Suprapubic skin (tissue), 4 donors: ENCODE measurements at regions not wholly inside any gene's neighbourhood (a gene's known extent, or its start where the extent isn't known, plus 50 kb on each side); places are given as distances from the start of the nearest gene placed in this dataset.

Experiments
- DNase-seq, 2 donors: peaks; one replicate each; pipeline ENCODE4 v3.0.0-alpha.2; 2019; ENCODE audit warnings: low spot score in 2 of 2
- H3K27ac ChIP-seq: fragments of 200-600 bp; sonication (generic); one replicate; pipeline ENCODE4 v1.5.1; 2019
- H3K27me3 ChIP-seq: fragments of 200-600 bp; sonication (generic); one replicate; pipeline ENCODE4 v1.5.1; 2019
- H3K36me3 ChIP-seq: fragments of 200-600 bp; sonication (generic); one replicate; pipeline ENCODE4 v1.5.1; 2019
- H3K4me1 ChIP-seq: fragments of 200-600 bp; sonication (generic); one replicate; pipeline ENCODE4 v1.5.1; 2019
- H3K4me3 ChIP-seq: fragments of 200-600 bp; sonication (generic); one replicate; pipeline ENCODE4 v1.5.1; 2019; ENCODE audit warnings: mild to moderate bottlenecking
- H3K9me3 ChIP-seq: fragments of 200-600 bp; sonication (generic); one replicate; pipeline ENCODE4 v1.5.1; 2019
- EP300 ChIP-seq: sonication (generic); formaldehyde crosslinking; IDR thresholded peaks from one replicate; pipeline ENCODE4 v1.6.1; 2017; ENCODE audit warnings: antibody characterized with exemption
- POLR2A ChIP-seq, 2 donors: fragments of 450-650 bp; IDR thresholded peaks; one replicate each; pipeline ENCODE4 v1.6.1; 2017; ENCODE audit warnings: antibody characterized with exemption in 2 of 2, mild to moderate bottlenecking in 2 of 2, moderate library complexity in 2 of 2
- POLR2AphosphoS5 ChIP-seq, 3 donors: sonication (generic); formaldehyde crosslinking; IDR thresholded peaks; one replicate each; pipeline ENCODE4 v1.6.1; 2017; ENCODE audit warnings: antibody characterized with exemption in 3 of 3
- WGBS: methylation state at CpG from one replicate; pipeline ENCODE4 v1.1.5; 2018; 5-methylcytosine and 5-hydroxymethylcytosine counted together
- TF ChIP-seq, protein P1 (sequence below), 2 donors: fragments of 200-600 bp in 1 of 2; fragments of 450-650 bp in 1 of 2; sonication (generic) in 1 of 2; IDR thresholded peaks; one replicate each; pipeline ENCODE4 v1.5.1; 2016 to 2019; ENCODE audit warnings: antibody characterized with exemption in 2 of 2, mild to moderate bottlenecking in 1 of 2, moderate library complexity in 1 of 2

DNA sequence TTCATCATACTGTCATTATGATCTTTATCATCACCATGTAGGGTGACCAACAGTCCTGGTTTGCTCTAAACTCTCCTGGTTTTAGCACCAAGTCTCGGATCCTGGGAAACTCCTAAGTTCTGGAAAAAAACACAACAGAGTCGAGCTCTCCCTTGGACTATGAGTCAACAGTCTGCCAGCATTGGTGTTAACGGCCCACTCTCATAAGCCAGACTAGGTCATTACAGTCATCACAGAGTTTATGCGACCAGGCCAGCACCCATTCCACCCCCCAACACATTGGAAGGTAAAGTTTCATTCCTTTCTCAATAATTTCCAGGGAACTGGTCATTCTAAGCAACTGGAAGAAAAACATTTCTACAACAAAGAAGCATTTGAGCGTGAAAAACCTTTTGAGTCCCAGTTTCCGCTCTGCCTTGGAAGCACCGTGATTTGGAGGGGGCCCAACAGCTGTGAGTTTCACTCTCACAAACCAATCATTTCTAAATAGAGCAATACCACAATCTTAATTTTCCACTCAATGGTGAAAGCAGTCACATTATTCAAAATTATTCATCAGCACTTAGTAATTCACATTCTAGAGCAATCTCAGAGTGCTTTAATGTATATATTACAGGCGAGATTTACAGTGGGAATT is 445.0 kb downstream of the CDH26 start:
- Histone ChIP-seq H3K36me3 (no peaks in the 10 kb centered on the region), H3K9me3 (no peaks in the 10 kb centered on the region), H3K27me3 (no peaks in the 10 kb centered on the region), H3K27ac (no peak overlapping the region), H3K4me3 (no peak overlapping the region), H3K4me1 (no peaks in the 10 kb centered on the region)
- 78% methylated on average over 8 of the region's 8 CpGs for WGBS
- TF ChIP-seq POLR2AphosphoS5 (IDR thresholded peaks at IDR 0.05) (no peak), EP300 (no peak), POLR2A (IDR thresholded peaks at IDR 0.05) (no peak)
- TF ChIP-seq, protein P1, sequence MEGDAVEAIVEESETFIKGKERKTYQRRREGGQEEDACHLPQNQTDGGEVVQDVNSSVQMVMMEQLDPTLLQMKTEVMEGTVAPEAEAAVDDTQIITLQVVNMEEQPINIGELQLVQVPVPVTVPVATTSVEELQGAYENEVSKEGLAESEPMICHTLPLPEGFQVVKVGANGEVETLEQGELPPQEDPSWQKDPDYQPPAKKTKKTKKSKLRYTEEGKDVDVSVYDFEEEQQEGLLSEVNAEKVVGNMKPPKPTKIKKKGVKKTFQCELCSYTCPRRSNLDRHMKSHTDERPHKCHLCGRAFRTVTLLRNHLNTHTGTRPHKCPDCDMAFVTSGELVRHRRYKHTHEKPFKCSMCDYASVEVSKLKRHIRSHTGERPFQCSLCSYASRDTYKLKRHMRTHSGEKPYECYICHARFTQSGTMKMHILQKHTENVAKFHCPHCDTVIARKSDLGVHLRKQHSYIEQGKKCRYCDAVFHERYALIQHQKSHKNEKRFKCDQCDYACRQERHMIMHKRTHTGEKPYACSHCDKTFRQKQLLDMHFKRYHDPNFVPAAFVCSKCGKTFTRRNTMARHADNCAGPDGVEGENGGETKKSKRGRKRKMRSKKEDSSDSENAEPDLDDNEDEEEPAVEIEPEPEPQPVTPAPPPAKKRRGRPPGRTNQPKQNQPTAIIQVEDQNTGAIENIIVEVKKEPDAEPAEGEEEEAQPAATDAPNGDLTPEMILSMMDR (IDR thresholded peaks at IDR 0.05), result no peak
- no peak for DNase-seq

- TF ChIP-seq, protein P1 (IDR thresholded peaks at IDR 0.05), result no peak
- TF ChIP-seq POLR2AphosphoS5 (IDR thresholded peaks at IDR 0.05) (no peak), POLR2A (IDR thresholded peaks at IDR 0.05) (no peak), EP300 (no peak)
- no peak overlapping the region for H3K27ac ChIP-seq
- H3K9me3 ChIP-seq, result no peaks in the 10 kb centered on the region
- H3K27me3 ChIP-seq, result no peaks in the 10 kb centered on the region
- 81% methylated on average over 10 of the region's 10 CpGs for WGBS
- no peaks in the 10 kb centered on the region for H3K4me1 ChIP-seq
- peak in 1 of 2 donors; percentile 44 for DNase-seq
- no peaks in the 10 kb centered on the region for H3K36me3 ChIP-seq
- H3K4me3 ChIP-seq, result no peak overlapping the region
Observed at GRCh38 chr20:60407011-60407771, 449.0 kb downstream of the CDH26 start.

DNA sequence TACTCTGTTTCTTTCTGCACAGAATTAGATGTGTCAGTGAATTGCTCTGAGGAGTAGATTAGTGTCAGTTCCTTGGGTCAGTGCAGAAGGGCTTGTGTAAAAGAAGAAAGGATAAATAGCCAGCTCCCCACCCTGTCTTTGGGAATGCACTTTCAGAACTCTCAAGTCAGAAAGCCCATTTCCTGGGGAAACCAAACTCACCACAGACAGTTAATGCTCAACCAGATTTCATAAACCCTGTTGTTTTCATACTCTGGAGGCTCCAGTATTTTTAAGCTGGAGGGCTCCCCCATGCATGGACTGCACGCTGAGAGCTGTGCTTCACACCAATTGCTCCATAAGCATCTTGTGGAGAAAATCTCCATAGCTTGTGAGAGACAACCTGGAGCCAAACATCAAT is 449.7 kb downstream of the CDH26 start:
- no peak overlapping the region for H3K27ac ChIP-seq
- no peak for TF ChIP-seq POLR2A (IDR thresholded peaks at IDR 0.05)
- no peak for TF ChIP-seq POLR2AphosphoS5 (IDR thresholded peaks at IDR 0.05)
- TF ChIP-seq EP300, result no peak
- TF ChIP-seq, protein P1 (IDR thresholded peaks at IDR 0.05), result no peak
- DNase-seq, result no peak
- H3K4me1 ChIP-seq, result no peaks in the 10 kb centered on the region
- H3K4me3 ChIP-seq, result no peak overlapping the region
- no peaks in the 10 kb centered on the region for H3K27me3 ChIP-seq
- no peaks in the 10 kb centered on the region for H3K36me3 ChIP-seq
- no peaks in the 10 kb centered on the region for H3K9me3 ChIP-seq
- WGBS, result 78% methylated on average over 1 of the region's 1 CpG

- Histone ChIP-seq H3K36me3 (no peaks in the 10 kb centered on the region), H3K27me3 (no peaks in the 10 kb centered on the region), H3K4me1 (no peaks in the 10 kb centered on the region), H3K4me3 (no peak overlapping the region), H3K9me3 (no peaks in the 10 kb centered on the region), H3K27ac (no peak overlapping the region)
- TF ChIP-seq POLR2AphosphoS5 (IDR thresholded peaks at IDR 0.05) (no peak), POLR2A (IDR thresholded peaks at IDR 0.05) (no peak), EP300 (no peak)
- TF ChIP-seq, protein P1 (IDR thresholded peaks at IDR 0.05), result no peak
- 71% methylated on average over 4 of the region's 4 CpGs for WGBS
- DNase-seq, result peak in 1 of 2 donors; percentile 20
Observed at GRCh38 chr20:60408435-60408834, 450.2 kb downstream of the CDH26 start.

DNA sequence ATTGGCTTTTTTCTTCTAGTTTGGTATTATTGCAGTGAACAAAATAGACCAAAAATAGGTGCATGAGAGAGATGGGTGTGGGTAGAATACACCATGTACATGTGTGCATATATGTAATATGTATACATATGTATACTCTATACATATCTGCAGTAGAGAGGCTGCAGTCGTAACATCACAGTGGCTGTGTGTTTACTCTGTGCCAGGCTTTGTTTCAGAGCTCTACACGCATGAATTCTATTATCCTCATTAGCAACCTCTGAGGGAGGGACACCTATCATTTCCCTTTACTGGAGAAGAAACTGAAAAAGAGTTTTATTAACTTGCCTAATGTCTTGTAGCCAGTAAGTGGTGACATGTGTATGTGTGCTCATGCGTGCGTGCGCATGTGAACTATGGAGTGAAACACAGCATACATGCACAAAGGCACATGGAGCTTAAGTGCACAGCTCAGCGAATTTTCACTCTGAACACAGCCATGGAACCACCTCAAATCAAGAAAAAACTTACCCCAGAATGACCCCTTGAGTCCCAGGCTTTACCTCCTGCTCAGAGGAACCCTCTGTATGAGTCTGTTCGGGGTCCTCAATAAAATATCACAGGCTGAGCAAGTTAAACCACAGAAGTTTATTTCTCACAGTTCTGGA is 452.5 kb downstream of the CDH26 start:
- H3K27ac ChIP-seq, result no peak overlapping the region
- 81% methylated on average over 7 of the region's 7 CpGs for WGBS

More for the DNA sequence above, 452.5 kb downstream of the CDH26 start:
- DNase-seq, result no peak
- Histone ChIP-seq H3K36me3 (no peaks in the 10 kb centered on the region), H3K4me1 (no peaks in the 10 kb centered on the region), H3K9me3 (no peaks in the 10 kb centered on the region), H3K4me3 (no peak overlapping the region), H3K27me3 (no peaks in the 10 kb centered on the region)
- no peak for TF ChIP-seq POLR2A (IDR thresholded peaks at IDR 0.05)
- no peak for TF ChIP-seq EP300
- TF ChIP-seq POLR2AphosphoS5 (IDR thresholded peaks at IDR 0.05), result no peak
- TF ChIP-seq, protein P1 (IDR thresholded peaks at IDR 0.05), result no peak
